GM12878 (cell line): ENCODE measurements at regions not wholly inside any gene's neighbourhood (a gene's known extent, or its start where the extent isn't known, plus 50 kb on each side); places are given as distances from the start of the nearest gene placed in this dataset.

Experiments
- ASH2L ChIP-seq: fragments of 300-600, 200-600 bp; sonication (generic); IDR thresholded peaks from 2 replicates; pipeline ENCODE4 v1.6.1; 2017; ENCODE audit warnings: low read depth, mild to moderate bottlenecking, borderline replicate concordance
- CHD4 ChIP-seq: fragments of 200-600 bp; sonication (generic); IDR thresholded peaks from 2 replicates; pipeline ENCODE4 v1.6.1; 2016; ENCODE audit warnings: mild to moderate bottlenecking
- E4F1 ChIP-seq: fragments of 450-650 bp; IDR thresholded peaks from 2 replicates; pipeline ENCODE4 v1.6.1; 2018; ENCODE audit warnings: borderline replicate concordance, mild to moderate bottlenecking; ENCODE audit not compliant: partially characterized antibody
- GATAD2B ChIP-seq: fragments of 450-650 bp; conservative IDR thresholded peaks from 2 replicates; pipeline ENCODE4 v1.6.1; 2017; ENCODE audit warnings: low read depth, mild to moderate bottlenecking, moderate library complexity
- IKZF2 ChIP-seq, 2 experiments: fragments of 450-650 bp; IDR thresholded peaks; 2 replicates each; pipeline ENCODE4 v1.6.1; 2017; ENCODE audit warnings: mild to moderate bottlenecking in 2 of 2, moderate library complexity in 2 of 2
- JUNB ChIP-seq: IDR thresholded peaks from 2 replicates; pipeline ENCODE4 v1.6.1; 2016; ENCODE audit warnings: antibody characterized with exemption, mild to moderate bottlenecking
- MTA2 ChIP-seq: fragments of 450-650 bp; IDR thresholded peaks from 2 replicates; pipeline ENCODE4 v1.6.1; 2016; ENCODE audit warnings: low read depth, mild to moderate bottlenecking, moderate library complexity
- NRF1 ChIP-seq: conservative IDR thresholded peaks from 2 replicates; pipeline ENCODE4 v1.6.1; 2011; ENCODE audit warnings: mild to moderate bottlenecking, low read depth, low read length, improper control_type of control experiment
- PAX8 ChIP-seq: fragments of 450-650 bp; IDR thresholded peaks from 2 replicates; pipeline ENCODE4 v1.6.1; 2017; ENCODE audit warnings: mild to moderate bottlenecking, moderate library complexity
- RCOR1 ChIP-seq: conservative IDR thresholded peaks from 2 replicates; pipeline ENCODE4 v1.6.1; 2012; ENCODE audit warnings: low read depth, low read length, improper control_type of control experiment
- RUNX3 ChIP-seq: IDR thresholded peaks from 2 replicates; pipeline ENCODE4 v1.6.1; 2012; ENCODE audit warnings: low read length, inconsistent platforms
- SKIL ChIP-seq: fragments of 450-650 bp; IDR thresholded peaks from 2 replicates; pipeline ENCODE4 v1.6.1; 2017; ENCODE audit warnings: mild to moderate bottlenecking, low read depth, inconsistent platforms; ENCODE audit not compliant: poor library complexity, severe bottlenecking
- YY1 ChIP-seq: IDR thresholded peaks from 2 replicates; pipeline ENCODE4 v1.6.1; 2011; ENCODE audit warnings: low read depth, mild to moderate bottlenecking, low read length
- ZBTB33 ChIP-seq: fragments of 450-650 bp; IDR thresholded peaks from 2 replicates; pipeline ENCODE4 v1.6.1; 2017; ENCODE audit warnings: mild to moderate bottlenecking
- ZNF274 ChIP-seq: IDR thresholded peaks from one replicate; pipeline ENCODE4 v1.8.0; 2011; ENCODE audit not compliant: insufficient read length, insufficient read depth
- ZNF384 ChIP-seq: IDR thresholded peaks from 2 replicates; pipeline ENCODE4 v1.6.1; 2012; ENCODE audit warnings: low read depth, mild to moderate bottlenecking, low read length, improper control_type of control experiment, borderline replicate concordance
- ZNF687 ChIP-seq: fragments of 450-650 bp; IDR thresholded peaks from 2 replicates; pipeline ENCODE4 v1.6.1; 2017; ENCODE audit warnings: mild to moderate bottlenecking, moderate library complexity
- TF ChIP-seq, protein P1 (sequence below): IDR thresholded peaks from 2 replicates; pipeline ENCODE4 v1.6.1; 2012; ENCODE audit warnings: mild to moderate bottlenecking, low read depth, low read length

DNA sequence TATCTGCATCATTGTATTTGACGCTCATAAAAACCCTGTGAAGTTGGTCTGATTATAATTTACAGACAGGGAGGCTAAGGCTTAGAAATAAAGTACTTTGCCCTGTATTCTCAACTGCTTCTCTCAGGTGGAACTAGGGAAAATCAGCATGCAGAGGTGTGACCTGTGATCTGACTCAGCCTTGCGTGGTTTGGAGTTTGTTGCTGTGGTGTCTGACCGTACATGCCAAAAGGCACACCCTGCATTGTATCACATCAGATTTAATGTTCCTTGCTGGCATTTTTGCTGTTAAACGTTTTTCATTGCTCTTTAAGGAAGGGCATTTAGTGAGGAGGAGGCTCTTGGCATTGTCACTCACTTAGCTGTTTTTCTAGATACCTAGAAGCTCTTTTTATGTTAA, 58.8 kb upstream of the C1QTNF9B start (continued):
- no peak for TF ChIP-seq NRF1
- no peak for TF ChIP-seq CHD4
- TF ChIP-seq, protein P1, sequence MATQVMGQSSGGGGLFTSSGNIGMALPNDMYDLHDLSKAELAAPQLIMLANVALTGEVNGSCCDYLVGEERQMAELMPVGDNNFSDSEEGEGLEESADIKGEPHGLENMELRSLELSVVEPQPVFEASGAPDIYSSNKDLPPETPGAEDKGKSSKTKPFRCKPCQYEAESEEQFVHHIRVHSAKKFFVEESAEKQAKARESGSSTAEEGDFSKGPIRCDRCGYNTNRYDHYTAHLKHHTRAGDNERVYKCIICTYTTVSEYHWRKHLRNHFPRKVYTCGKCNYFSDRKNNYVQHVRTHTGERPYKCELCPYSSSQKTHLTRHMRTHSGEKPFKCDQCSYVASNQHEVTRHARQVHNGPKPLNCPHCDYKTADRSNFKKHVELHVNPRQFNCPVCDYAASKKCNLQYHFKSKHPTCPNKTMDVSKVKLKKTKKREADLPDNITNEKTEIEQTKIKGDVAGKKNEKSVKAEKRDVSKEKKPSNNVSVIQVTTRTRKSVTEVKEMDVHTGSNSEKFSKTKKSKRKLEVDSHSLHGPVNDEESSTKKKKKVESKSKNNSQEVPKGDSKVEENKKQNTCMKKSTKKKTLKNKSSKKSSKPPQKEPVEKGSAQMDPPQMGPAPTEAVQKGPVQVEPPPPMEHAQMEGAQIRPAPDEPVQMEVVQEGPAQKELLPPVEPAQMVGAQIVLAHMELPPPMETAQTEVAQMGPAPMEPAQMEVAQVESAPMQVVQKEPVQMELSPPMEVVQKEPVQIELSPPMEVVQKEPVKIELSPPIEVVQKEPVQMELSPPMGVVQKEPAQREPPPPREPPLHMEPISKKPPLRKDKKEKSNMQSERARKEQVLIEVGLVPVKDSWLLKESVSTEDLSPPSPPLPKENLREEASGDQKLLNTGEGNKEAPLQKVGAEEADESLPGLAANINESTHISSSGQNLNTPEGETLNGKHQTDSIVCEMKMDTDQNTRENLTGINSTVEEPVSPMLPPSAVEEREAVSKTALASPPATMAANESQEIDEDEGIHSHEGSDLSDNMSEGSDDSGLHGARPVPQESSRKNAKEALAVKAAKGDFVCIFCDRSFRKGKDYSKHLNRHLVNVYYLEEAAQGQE: no peak
- peak; percentile 40 to 47; a peak in 2 of 4 replicates for TF ChIP-seq IKZF2 (IDR thresholded peaks at IDR 0.05)
- no peak for TF ChIP-seq RCOR1
- no peak for TF ChIP-seq SKIL
- no peak for TF ChIP-seq E4F1
- TF ChIP-seq MTA2: peak; percentile 67; the same call in 1 of the 2 replicates
- TF ChIP-seq ZNF274: no peak
- TF ChIP-seq GATAD2B: no peak
- no peak for TF ChIP-seq ZNF384
- TF ChIP-seq ZNF687: no peak
- no peak for TF ChIP-seq ZBTB33
- no peak for TF ChIP-seq ASH2L
- no peak for TF ChIP-seq PAX8
- 0 out of 2 replicates have a peak, but pooled peaks have one; percentile 22 for TF ChIP-seq RUNX3
- TF ChIP-seq YY1: no peak
- TF ChIP-seq JUNB: no peak
